Kidney (tissue), 13 donors: ENCODE measurements at regions not wholly inside any gene's neighbourhood (a gene's known extent, or its start where the extent isn't known, plus 50 kb on each side); places are given as distances from the start of the nearest gene placed in this dataset.

Experiments
- DNase-seq, 5 donors: peaks; one replicate each; pipeline ENCODE4 v3.0.0-alpha.2; 2013 to 2020
- FAIRE-seq: peaks from 2 replicates; lab custom pipeline; 2012; peaks lifted over from hg19 to GRCh38; lab: Jason Lieb, UNC
- H3K27ac ChIP-seq, 2 donors: one replicate each; pipeline ENCODE4 v1.7.0; 2013; ENCODE audit warnings: low read depth in 2 of 2, low read length in 2 of 2, inconsistent platforms in 1 of 2
- H3K27me3 ChIP-seq: one replicate; pipeline ENCODE4 v1.7.1; 2013; ENCODE audit warnings: low read length, inconsistent platforms; ENCODE audit not compliant: control insufficient read depth, insufficient read depth
- H3K36me3 ChIP-seq, 3 donors: one replicate each; pipeline versions ENCODE4 v1.7.0 to v1.7.1; 2013; ENCODE audit warnings: low read length in 3 of 3, control low read depth in 1 of 3, inconsistent platforms in 1 of 3; ENCODE audit not compliant: insufficient read depth in 3 of 3, control insufficient read depth in 2 of 3
- H3K4me1 ChIP-seq, 3 donors: one replicate each; pipeline versions ENCODE4 v1.7.0 to v1.7.1; 2013; ENCODE audit warnings: low read length in 3 of 3, inconsistent platforms in 1 of 3, low read depth in 1 of 3; ENCODE audit not compliant: control insufficient read depth in 2 of 3, insufficient read depth in 2 of 3
- H3K4me3 ChIP-seq, 3 donors: one replicate each; pipeline versions ENCODE4 v1.7.0 to v1.8.1; 2013; ENCODE audit warnings: low read length in 3 of 3, control low read depth in 1 of 3, inconsistent platforms in 1 of 3
- H3K9ac ChIP-seq, 3 donors: one replicate each; pipeline versions ENCODE4 v1.7.0 to v1.7.1; 2013; ENCODE audit warnings: low read length in 3 of 3, control low read depth in 1 of 3, inconsistent platforms in 1 of 3
- H3K9me3 ChIP-seq, 3 donors: one replicate each; pipeline versions ENCODE4 v1.7.0 to v1.7.1; 2013; ENCODE audit warnings: low read length in 3 of 3, control low read depth in 1 of 3, inconsistent platforms in 1 of 3; ENCODE audit not compliant: control insufficient read depth in 2 of 3, insufficient read depth in 1 of 3
- intact Hi-C: fragments of 100-400 bp; cut with DNase I; formaldehyde crosslinking; loops from one replicate; pipeline ENCODE4 v1.11.1; 2022
- TF ChIP-seq, protein P1 (sequence below): IDR thresholded peaks from 3 replicates; pipeline ENCODE4 v1.5.1; 2012; ENCODE audit warnings: mild to moderate bottlenecking, moderate library complexity, borderline replicate concordance; ENCODE audit not compliant: insufficient read depth; ENCODE audit errors: extremely low read depth
- donor health status: control.
- donor health status: control.
- donor health status: control.
- donor health status: control.
- donor health status: control.
- donor health status: DM: yes; HTN: yes; CAD: no.
- donor health status: Normal renal cell carcinoma (clear cell type).

DNA sequence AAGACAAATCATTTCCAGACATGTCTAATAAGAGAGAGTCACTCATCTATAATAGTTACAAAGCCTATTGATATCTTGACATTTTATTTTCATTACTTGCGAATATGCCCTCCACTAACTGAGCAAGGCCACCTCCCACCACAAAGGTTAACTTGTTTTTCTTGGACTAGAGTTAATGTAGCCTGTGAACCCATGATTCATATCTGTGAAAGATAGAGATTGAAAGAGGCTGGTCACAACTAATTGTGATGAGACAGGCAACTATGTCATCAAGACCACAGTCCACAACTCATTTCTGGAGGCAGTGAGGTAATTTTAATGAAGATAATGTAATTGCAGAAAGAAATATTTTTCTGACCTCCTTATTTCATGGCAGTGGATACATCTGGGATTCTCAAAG is 491.8 kb upstream of the TPK1 start:
- intact Hi-C loops = no loop called here
- no peaks in the 10 kb centered on the region for H3K4me1 ChIP-seq
- H3K9me3 ChIP-seq = no peaks in the 10 kb centered on the region
- no peak overlapping the region for H3K9ac ChIP-seq
- TF ChIP-seq, protein P1, sequence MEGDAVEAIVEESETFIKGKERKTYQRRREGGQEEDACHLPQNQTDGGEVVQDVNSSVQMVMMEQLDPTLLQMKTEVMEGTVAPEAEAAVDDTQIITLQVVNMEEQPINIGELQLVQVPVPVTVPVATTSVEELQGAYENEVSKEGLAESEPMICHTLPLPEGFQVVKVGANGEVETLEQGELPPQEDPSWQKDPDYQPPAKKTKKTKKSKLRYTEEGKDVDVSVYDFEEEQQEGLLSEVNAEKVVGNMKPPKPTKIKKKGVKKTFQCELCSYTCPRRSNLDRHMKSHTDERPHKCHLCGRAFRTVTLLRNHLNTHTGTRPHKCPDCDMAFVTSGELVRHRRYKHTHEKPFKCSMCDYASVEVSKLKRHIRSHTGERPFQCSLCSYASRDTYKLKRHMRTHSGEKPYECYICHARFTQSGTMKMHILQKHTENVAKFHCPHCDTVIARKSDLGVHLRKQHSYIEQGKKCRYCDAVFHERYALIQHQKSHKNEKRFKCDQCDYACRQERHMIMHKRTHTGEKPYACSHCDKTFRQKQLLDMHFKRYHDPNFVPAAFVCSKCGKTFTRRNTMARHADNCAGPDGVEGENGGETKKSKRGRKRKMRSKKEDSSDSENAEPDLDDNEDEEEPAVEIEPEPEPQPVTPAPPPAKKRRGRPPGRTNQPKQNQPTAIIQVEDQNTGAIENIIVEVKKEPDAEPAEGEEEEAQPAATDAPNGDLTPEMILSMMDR = no peak
- DNase-seq (no peak), FAIRE-seq (no peak)
- H3K27me3 ChIP-seq = no peaks in the 10 kb centered on the region
- no peak overlapping the region for H3K4me3 ChIP-seq
- no peak overlapping the region for H3K27ac ChIP-seq
- H3K36me3 ChIP-seq = no peaks in the 10 kb centered on the region

DNA sequence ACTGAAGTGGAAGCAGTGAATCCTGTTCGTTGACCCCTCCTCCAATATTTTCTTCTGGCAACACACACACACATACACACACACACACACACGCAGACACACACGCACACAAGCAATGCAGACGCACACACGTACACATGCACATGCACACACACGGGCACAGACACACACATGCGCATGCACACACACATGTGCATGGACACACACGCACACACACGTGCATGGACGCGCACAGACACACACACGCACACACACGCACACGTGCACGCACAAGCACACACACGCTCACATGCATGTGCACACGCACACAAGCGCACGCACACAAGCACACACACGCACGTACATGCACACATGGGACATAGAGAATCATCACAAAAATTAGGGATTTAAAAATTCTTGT is 488.2 kb upstream of the TPK1 start:
- TF ChIP-seq, protein P1 = no peak
- no peak overlapping the region for H3K27ac ChIP-seq
- peak in 1 of 5 donors; percentile 42 for DNase-seq
- H3K9me3 ChIP-seq = no peaks in the 10 kb centered on the region
- no peaks in the 10 kb centered on the region for H3K4me1 ChIP-seq
- no peaks in the 10 kb centered on the region for H3K36me3 ChIP-seq
- H3K4me3 ChIP-seq = no peak overlapping the region
- H3K9ac ChIP-seq = no peak overlapping the region
- intact Hi-C loops = no loop called here
- no peak for FAIRE-seq
- no peaks in the 10 kb centered on the region for H3K27me3 ChIP-seq

DNA sequence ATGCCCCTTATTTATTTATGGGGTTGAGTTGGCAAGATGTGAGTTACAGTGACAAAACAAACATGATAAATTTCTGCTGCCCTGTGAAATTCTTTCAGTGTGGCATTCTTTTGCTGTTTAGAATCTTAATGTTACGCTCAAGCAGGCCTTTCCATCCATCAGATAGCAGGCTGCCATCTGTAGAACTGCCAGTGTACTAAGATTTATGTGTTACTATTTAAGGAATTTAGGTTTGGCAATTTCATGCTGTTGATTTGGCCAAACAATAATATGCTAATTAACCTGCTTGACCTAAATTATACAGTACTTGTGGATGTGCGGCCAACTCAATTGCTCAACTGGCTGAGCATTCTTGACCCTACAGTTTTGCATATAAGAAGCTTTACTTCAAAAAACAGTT is 477.7 kb upstream of the TPK1 start:
- Histone ChIP-seq H3K27ac (no peak overlapping the region), H3K36me3 (no peaks in the 10 kb centered on the region), H3K27me3 (no peaks in the 10 kb centered on the region), H3K4me1 (no peaks in the 10 kb centered on the region), H3K9ac (no peak overlapping the region), H3K4me3 (no peak overlapping the region), H3K9me3 (no peaks in the 10 kb centered on the region)
- TF ChIP-seq, protein P1 = no peak
- peak in 2 of 5 donors; percentile 35 to 63 for DNase-seq
- no peak for FAIRE-seq
- intact Hi-C loops = no loop called here

DNA sequence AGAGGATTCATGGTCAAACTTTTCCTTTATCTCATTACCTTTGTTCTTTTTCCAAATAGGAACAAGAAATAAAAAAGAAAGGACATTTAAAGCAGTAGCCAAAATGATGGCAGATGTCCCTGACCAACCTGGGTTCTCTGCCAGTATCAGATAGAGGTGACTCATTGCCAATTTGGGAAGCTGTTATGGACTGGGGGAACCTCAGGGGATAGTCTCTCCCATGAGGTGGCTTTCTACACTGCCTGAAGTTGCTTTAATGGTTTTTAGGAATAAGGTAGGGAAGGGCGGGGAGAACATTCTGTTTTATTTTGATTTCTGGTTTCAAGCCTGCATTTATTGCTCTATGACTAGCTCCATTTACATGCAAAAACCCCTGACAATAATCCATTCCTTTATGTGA is 457.9 kb upstream of the TPK1 start:
- no peaks in the 10 kb centered on the region for H3K4me1 ChIP-seq
- no peaks in the 10 kb centered on the region for H3K9me3 ChIP-seq
- H3K9ac ChIP-seq = no peak overlapping the region
- DNase-seq (no peak), FAIRE-seq (no peak)
- no peaks in the 10 kb centered on the region for H3K27me3 ChIP-seq
- H3K27ac ChIP-seq = no peak overlapping the region
- intact Hi-C loops = no loop called here
- no peaks in the 10 kb centered on the region for H3K36me3 ChIP-seq
- H3K4me3 ChIP-seq = no peak overlapping the region
- TF ChIP-seq, protein P1 = no peak
